ENCODE measurements at regions not wholly inside any gene's neighbourhood (a gene's known extent, or its start where the extent isn't known, plus 50 kb on each side); places are given as distances from the start of the nearest gene placed in this dataset.

DNA sequence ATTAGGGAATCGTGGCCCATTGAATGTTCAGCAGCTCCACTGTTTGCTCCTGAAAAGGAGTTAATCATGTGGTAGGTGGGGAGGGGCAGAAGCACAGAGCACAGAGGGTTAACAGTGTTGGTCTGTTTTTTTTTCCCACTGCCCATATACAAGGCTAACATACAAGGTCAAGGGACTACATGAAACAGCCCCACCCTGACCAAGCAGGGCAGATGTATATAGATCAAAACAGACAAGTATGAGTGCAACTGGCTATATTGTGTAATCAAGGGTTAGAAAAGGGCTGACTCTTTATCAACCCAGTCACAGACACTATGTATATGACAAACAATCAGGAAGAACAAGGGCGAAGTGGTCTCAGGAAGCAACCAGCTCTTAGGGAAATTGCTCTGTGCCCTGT lies 186.6 kb upstream of the CDH11 start:
- DNase-seq (ENCODE audit: low spot score) = no peak

DNA sequence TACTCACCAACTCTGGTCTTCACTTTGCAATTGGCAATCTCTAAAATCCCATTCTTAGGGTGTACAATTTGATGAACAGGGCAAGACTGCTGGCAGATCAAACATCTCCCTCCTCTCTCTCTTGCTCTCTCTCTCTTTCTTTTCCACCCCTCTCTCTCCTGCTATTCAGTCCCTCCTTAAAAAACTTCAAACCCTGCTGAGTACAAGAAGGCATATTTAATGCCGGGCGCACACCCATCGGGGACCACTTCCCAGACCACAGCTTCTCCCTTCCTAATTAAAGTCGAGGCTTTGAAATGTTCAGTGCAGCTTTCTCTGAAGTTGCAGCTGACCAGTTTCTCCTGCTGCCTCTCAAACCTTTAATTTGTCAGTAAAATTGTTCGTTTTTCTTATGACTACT lies 185.4 kb upstream of the CDH11 start:
- no peak for DNase-seq (ENCODE audit: low spot score)

DNA sequence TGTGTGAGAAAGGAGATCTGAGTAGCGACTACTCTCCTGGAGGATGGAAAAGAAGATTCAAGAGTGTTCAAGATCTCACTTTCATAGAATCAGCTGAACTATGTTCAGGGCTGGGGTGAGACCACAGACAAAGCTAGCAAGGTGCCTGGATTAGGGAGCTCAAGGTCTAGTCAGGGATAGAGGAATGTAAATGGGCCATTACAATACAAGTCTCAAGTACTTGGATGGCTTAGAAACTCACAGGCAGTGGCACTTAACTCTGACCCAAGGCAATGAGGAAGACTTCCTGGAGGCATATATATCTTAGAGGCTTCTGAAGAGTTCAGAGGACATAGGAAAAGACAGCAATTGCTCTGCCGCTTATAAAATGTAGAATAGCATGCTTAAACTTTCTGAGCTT lies 184.9 kb upstream of the CDH11 start:
- no peak for DNase-seq (ENCODE audit: low spot score)

DNA sequence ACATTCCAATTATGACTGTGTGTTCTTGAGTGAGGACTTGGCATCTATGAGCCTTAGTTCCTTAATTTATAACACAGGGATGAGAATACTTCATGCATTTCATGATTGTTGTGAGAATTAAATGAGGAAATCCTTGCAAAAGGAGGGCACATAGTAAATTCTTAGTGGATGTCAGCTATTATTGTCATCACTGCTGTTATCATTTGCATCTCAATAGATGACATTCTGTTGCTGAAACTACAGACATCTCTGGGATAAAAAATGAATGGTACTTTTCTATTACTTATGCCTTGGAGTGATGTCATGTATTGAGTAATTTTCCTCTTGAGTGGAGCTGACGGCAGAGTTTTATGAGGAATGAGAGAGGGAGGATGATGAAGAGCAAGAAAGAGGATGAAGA lies 184.4 kb upstream of the CDH11 start:
- DNase-seq (ENCODE audit: low spot score) = no peak

- no peak for DNase-seq (ENCODE audit: low spot score)
Measured at GRCh38 chr16:65305266-65305959, 183.6 kb upstream of the CDH11 start.

GRCh38 chr16:65301029-65301428 lies 179.2 kb upstream of the CDH11 start:
- DNase-seq (ENCODE audit: low spot score) = no peak

DNA sequence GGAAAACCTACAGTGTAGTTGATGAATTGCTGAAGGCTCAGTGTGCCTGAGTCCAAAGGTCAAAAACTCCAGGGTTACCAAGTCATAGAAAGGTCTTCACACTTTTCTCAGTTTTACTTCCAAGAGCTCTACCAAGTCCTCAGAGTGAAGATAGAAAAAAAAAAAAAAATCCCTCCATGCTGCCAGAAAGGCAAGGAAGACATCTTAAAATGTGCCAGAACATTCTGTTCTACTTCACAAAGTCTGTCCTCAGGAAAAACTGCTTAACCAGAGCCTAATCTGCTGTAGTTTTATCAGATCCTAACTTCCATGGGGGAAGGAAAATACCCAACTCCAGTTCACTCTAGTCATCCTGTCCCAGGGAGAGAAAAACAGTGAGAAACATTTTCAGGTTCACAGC lies 175.6 kb upstream of the CDH11 start:
- DNase-seq (ENCODE audit: low spot score) = no peak

- DNase-seq (ENCODE audit: low spot score) = no peak
Measured at GRCh38 chr16:65295527-65295926, 173.7 kb upstream of the CDH11 start.

DNA sequence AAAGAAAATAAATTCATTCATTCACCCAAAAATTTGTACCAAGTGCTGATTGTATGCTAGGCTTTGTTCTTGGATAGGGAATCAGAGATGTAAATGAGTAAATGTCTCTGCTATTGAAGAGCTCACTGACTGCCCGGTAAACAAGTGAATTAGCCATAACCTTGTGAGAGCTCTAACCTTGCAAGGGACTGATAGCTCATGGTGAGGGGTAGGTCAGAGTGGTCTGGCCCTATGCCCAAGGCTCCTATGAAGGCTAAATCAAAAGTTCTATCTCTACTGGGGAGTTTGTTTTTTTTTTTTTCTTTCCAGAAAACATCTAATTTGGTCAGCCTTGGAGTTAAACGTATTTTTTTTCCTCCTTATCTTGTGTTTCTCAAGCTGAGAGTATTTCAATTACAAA lies 172.8 kb upstream of the CDH11 start:
- DNase-seq (ENCODE audit: low spot score) = no peak

DNA sequence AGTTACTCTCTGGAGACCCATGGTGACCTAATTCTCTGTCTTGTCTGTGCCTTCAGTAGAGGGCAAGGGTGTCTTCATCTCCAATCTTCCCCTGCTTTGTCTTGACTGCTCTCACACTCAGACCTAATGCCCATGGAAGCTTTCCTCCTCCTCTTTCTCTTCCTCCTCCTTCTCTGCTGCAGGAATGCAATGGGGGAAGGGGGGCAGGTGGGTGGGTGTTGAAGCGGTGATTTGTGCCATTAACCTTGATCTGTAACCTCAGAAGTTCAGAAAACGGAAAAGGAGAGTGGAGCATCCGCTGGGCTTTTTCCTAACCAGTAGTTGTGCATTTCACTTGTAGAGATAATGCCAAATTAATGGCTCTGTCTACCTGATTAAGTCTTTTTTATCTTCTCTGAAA lies 172.3 kb upstream of the CDH11 start:
- DNase-seq (ENCODE audit: low spot score) = no peak

DNA sequence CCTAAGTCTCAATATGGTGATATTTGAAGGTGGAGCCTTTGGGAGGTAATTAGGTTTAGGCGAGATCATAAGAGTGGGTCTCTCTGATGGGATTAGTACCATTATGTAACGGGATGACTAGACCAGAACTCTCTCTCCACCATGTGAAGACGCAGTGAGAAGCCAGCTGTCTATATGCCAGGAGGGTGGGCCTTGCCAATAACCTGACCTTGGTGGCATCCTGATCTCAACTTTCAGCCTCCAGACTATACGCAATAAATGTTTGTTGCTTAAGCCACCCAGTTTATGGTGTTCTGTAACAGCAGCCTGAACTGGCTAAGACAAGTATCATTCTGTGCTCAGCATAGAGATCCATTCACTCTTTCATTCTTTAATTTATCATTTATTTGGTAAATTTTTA lies 167.2 kb upstream of the CDH11 start:
- DNase-seq (ENCODE audit: low spot score) = no peak

DNA sequence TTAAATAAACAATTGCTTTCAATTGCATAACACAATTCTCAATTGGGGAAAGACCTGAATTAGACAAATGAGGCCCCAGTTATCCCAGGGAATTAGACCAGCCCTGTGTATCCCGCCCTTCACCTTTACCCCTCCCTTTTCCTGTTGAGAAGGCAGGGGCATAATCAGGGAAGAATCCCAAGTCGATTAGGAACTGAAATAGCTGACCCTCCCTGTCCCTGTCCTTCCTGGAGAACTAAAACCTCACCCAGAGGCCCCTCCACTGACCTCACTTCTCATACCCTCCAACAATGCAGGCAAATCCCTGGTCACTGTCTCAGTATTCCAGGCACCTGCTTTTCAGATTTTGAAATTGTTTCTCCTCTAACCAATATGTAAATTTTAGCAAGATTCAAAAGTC lies 165.4 kb upstream of the CDH11 start:
- no peak for DNase-seq (ENCODE audit: low spot score)

GRCh38 chr16:65285128-65286048 lies 163.5 kb upstream of the CDH11 start:
- DNase-seq (ENCODE audit: low spot score) = no peak

DNA sequence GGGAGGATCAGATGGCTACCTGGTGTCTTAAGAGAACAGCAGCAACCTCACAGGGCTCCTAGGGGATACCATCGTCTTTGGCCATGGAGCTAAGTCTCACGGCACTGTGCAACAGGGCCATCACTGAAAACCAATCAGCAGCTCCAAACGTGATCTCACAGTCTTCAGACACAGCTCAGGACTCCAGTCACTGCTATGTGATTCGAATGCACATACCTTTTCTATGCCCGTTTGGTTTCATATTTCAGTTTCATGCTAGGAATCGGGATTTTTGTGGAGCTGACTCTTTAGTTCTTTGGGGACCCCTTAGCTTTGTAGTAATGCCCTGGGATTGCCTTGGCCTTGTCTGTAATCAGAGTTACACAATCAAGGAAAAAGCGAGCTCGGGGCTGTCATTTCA lies 162.8 kb upstream of the CDH11 start:
- DNase-seq (ENCODE audit: low spot score) = no peak

DNA sequence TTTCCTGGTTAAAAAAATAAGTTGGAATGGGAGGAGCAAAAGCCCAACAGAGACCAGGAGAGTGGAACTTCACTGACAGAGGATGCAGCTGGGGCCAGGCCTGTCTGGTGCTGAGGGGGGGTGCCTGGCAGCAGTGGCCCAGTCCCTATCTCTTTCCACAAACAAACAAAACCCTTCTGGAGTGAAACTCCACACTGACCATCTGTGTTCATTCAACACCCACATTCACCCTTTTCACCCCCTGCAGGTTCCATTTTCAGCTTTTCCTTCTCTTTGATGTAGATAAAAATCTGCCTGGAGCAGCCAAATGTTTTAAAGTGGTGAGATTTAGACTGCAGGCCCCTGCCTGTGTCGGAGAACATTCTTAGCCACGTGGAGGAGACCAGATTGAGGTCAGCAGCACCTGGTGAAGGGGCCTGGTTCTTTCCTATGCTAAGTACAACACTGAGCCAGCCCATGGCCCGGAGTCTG lies 161.4 kb upstream of the CDH11 start:
- no peak for DNase-seq (ENCODE audit: low spot score)

DNA sequence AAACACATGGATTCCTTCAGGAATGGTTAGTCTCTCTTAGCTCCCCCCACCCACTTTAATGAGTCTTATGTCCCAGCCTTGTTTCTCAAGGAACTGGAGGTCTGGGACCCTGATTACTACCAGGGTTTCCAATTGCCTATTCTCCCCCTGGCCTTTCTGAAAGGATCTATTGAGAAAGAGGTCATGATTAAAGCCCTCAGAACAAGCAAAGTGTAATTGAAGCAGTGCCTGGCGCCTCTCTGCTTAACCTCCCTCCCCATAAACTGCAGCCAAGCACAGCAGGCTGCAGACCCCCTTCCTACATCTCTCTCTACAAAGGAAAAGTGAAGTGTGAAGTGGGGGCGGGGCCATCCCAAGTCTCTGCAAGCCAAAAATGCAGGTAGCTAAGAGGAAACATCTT lies 159.7 kb upstream of the CDH11 start:
- no peak for DNase-seq (ENCODE audit: low spot score)

GRCh38 chr16:65280845-65281512 lies 159.1 kb upstream of the CDH11 start:
- no peak for DNase-seq (ENCODE audit: low spot score)

- no peak for DNase-seq (ENCODE audit: low spot score)
Measured at GRCh38 chr16:65279576-65279975, 157.7 kb upstream of the CDH11 start.

DNA sequence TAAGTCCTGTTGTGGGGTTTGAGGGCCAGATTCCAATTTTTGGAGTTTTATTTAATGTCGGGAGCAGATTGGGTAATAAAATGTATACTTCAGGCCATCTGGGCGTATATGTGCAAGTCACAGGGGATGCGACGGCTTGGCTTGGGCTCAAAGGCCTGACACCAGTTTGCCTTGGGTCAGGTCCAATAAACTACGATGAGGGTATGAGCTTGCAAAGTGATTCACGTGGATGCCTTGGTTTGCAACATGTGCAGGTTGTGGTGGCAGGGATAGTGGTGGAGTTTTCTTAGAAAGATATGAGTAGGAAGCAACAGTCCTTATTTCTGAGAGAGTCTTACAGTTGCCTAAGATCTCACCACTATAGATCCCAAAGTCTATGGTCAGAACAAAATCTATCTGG lies 157.0 kb upstream of the CDH11 start:
- no peak for DNase-seq (ENCODE audit: low spot score)

DNA sequence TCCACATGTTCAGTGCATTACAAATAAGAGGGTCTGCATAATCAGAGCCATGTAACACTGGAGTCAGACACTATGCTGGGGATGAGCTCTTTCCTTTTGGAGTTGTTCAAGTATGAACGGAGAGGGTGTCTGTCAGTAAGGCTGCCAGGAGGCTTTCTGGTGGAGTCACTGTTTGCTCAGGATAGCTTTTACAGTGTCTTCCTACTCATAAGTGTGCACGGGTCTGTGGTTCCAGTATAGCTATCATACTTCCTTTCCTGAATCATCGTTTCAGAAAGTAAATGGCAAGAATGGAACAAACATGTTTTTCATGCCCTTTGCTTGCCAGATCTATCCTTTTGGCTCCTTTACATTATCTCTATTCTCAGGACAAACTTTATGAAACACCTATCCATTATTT lies 152.7 kb upstream of the CDH11 start:
- DNase-seq (ENCODE audit: low spot score) = no peak

GRCh38 chr16:65272699-65273414 lies 151.0 kb upstream of the CDH11 start:
- no peak for DNase-seq (ENCODE audit: low spot score)

GRCh38 chr16:65271996-65272395 lies 150.1 kb upstream of the CDH11 start:
- no peak for DNase-seq (ENCODE audit: low spot score)
